Astrocyte (in vitro differentiated cells and primary cell): ENCODE measurements at regions not wholly inside any gene's neighbourhood (a gene's known extent, or its start where the extent isn't known, plus 50 kb on each side); places are given as distances from the start of the nearest gene placed in this dataset.

ENCODE experiments used
- EZH2 ChIP-seq: IDR thresholded peaks from 2 replicates; pipeline ENCODE4 v1.6.1; 2012; ENCODE audit warnings: mild to moderate bottlenecking, low read length, inconsistent platforms; ENCODE audit not compliant: insufficient read depth
- TF ChIP-seq, protein P1 (sequence below): IDR thresholded peaks from 2 replicates; pipeline ENCODE4 v1.5.1; 2011; ENCODE audit warnings: low read depth, mild to moderate bottlenecking, inconsistent platforms, low read length, moderate library complexity; ENCODE audit not compliant: insufficient read depth

DNA sequence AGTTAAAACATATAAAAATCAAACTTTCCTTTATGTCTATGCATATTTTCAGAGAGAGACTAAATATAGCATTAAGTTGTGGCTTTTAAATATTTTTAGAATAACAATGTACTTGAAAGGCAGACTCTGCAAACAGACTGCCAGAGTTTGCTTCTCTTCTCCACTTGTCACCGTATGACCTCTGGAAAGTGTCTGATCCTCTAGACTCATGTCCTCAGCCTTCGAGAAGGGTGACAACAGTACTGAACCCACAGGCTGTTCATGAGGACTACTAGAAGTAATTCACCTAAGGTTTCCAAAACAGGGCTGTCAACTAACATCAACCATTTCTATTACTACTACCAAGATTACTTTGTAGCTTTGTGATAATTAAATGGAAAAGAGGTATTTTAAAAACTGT is 167.7 kb upstream of the TBCA start:
- TF ChIP-seq, protein P1, sequence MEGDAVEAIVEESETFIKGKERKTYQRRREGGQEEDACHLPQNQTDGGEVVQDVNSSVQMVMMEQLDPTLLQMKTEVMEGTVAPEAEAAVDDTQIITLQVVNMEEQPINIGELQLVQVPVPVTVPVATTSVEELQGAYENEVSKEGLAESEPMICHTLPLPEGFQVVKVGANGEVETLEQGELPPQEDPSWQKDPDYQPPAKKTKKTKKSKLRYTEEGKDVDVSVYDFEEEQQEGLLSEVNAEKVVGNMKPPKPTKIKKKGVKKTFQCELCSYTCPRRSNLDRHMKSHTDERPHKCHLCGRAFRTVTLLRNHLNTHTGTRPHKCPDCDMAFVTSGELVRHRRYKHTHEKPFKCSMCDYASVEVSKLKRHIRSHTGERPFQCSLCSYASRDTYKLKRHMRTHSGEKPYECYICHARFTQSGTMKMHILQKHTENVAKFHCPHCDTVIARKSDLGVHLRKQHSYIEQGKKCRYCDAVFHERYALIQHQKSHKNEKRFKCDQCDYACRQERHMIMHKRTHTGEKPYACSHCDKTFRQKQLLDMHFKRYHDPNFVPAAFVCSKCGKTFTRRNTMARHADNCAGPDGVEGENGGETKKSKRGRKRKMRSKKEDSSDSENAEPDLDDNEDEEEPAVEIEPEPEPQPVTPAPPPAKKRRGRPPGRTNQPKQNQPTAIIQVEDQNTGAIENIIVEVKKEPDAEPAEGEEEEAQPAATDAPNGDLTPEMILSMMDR = no peak
- no peak for TF ChIP-seq EZH2
